GM23248 (cell line): ENCODE measurements at regions not wholly inside any gene's neighbourhood (a gene's known extent, or its start where the extent isn't known, plus 50 kb on each side); places are given as distances from the start of the nearest gene placed in this dataset.

Source experiments
- EZH2 ChIP-seq: fragments of 200-600 bp; sonication (generic); IDR thresholded peaks from 2 replicates; pipeline ENCODE4 v1.6.1; 2018; ENCODE audit warnings: antibody characterized with exemption, mild to moderate bottlenecking; ENCODE audit not compliant: insufficient read depth, poor library complexity, severe bottlenecking
- EZH2phosphoT487 ChIP-seq: fragments of 200-600 bp; sonication (generic); IDR thresholded peaks from 2 replicates; pipeline ENCODE4 v1.6.1; 2018; ENCODE audit warnings: antibody characterized with exemption, moderate library complexity, mild to moderate bottlenecking, low read depth; ENCODE audit not compliant: insufficient read depth

GRCh38 chr3:89954137-89954536, 846.7 kb downstream of the EPHA3 start:
- TF ChIP-seq EZH2 (no peak), EZH2phosphoT487 (no peak)
